ENCODE measurements at regions not wholly inside any gene's neighbourhood (a gene's known extent, or its start where the extent isn't known, plus 50 kb on each side); places are given as distances from the start of the nearest gene placed in this dataset.

GRCh38 chr5:85929713-85930112 lies 688.0 kb upstream of the COX7C start:
- TF ChIP-seq EP300 (IDR thresholded peaks at IDR 0.05; ENCODE audit: low read depth) (no peak), POLR2A (IDR thresholded peaks at IDR 0.05) (no peak), POLR2AphosphoS5 (IDR thresholded peaks at IDR 0.05) (no peak), CTCF (IDR thresholded peaks at IDR 0.05) (no peak)
- WGBS, 2 donors (ENCODE audit: low coverage in 1 of 2), result 79 to 89% methylated on average over 2 of the region's 2 CpGs
- intact Hi-C loops (cut with DNase I; ENCODE audit: low total_unique reads) (no loop called here), in situ Hi-C loops (cut with MboI; ENCODE audit: low pct_ligation_motif_present in 1 of 4, low pct_unique_long_range_greater_than_20kb in 1 of 4, low sequenced_read_pairs in 3 of 4) (no loop called here)
- DNase-seq, result no peak
- Histone ChIP-seq H3K9me3 (no peaks in the 10 kb centered on the region), H3K27ac (no peak overlapping the region), H3K4me3 (no peak overlapping the region), H3K36me3 (no peaks in the 10 kb centered on the region), H3K4me1 (no peaks in the 10 kb centered on the region), H3K27me3 (no peaks in the 10 kb centered on the region)

GRCh38 chr5:85931220-85931619 lies 686.5 kb upstream of the COX7C start:
- Histone ChIP-seq H3K4me1 (no peaks in the 10 kb centered on the region), H3K27me3 (no peaks in the 10 kb centered on the region), H3K9me3 (no peaks in the 10 kb centered on the region), H3K36me3 (no peaks in the 10 kb centered on the region), H3K4me3 (no peak overlapping the region), H3K27ac (no peak overlapping the region)
- in situ Hi-C loops (cut with MboI; ENCODE audit: low pct_ligation_motif_present in 1 of 4, low pct_unique_long_range_greater_than_20kb in 1 of 4, low sequenced_read_pairs in 3 of 4) (no loop called here), intact Hi-C loops (cut with DNase I; ENCODE audit: low total_unique reads) (no loop called here)
- no peak for TF ChIP-seq POLR2A (IDR thresholded peaks at IDR 0.05)
- 64 to 77% methylated on average over 3 of the region's 3 CpGs for WGBS, 2 donors (ENCODE audit: low coverage in 1 of 2)
- DNase-seq, result no peak

- Histone ChIP-seq H3K4me3 (no peak overlapping the region), H3K9me3 (no peaks in the 10 kb centered on the region), H3K36me3 (no peaks in the 10 kb centered on the region), H3K27me3 (no peaks in the 10 kb centered on the region), H3K4me1 (no peaks in the 10 kb centered on the region), H3K27ac (no peak overlapping the region)
- DNase-seq, result no peak
- in situ Hi-C loops (cut with MboI; ENCODE audit: low pct_ligation_motif_present in 1 of 4, low pct_unique_long_range_greater_than_20kb in 1 of 4, low sequenced_read_pairs in 3 of 4) (no loop called here), intact Hi-C loops (cut with DNase I; ENCODE audit: low total_unique reads) (no loop called here)
- 17 to 82% methylated on average over 1 to 3 of the region's 3 CpGs for WGBS, 2 donors (ENCODE audit: low coverage in 1 of 2)
- TF ChIP-seq EP300 (IDR thresholded peaks at IDR 0.05; ENCODE audit: low read depth) (no peak), POLR2A (IDR thresholded peaks at IDR 0.05) (no peak), POLR2AphosphoS5 (IDR thresholded peaks at IDR 0.05) (no peak), CTCF (IDR thresholded peaks at IDR 0.05) (no peak)
Observed at GRCh38 chr5:85938201-85938600, 679.5 kb upstream of the COX7C start.

GRCh38 chr5:85951707-85952210 lies 666.0 kb upstream of the COX7C start:
- 52 to 84% methylated on average over 2 to 3 of the region's 3 CpGs for WGBS, 2 donors (ENCODE audit: low coverage in 1 of 2)
- no peaks in the 10 kb centered on the region for H3K27me3 ChIP-seq
- no peaks in the 10 kb centered on the region for H3K36me3 ChIP-seq
- no peak overlapping the region for H3K4me3 ChIP-seq
- TF ChIP-seq POLR2A (IDR thresholded peaks at IDR 0.05) (no peak), EP300 (IDR thresholded peaks at IDR 0.05; ENCODE audit: low read depth) (no peak), POLR2AphosphoS5 (IDR thresholded peaks at IDR 0.05) (no peak), CTCF (IDR thresholded peaks at IDR 0.05) (no peak)
- no peak overlapping the region for H3K27ac ChIP-seq
- intact Hi-C loops (cut with DNase I; ENCODE audit: low total_unique reads), result no loop called here
- no peaks in the 10 kb centered on the region for H3K9me3 ChIP-seq
- in situ Hi-C loops (cut with MboI; ENCODE audit: low pct_ligation_motif_present in 1 of 4, low pct_unique_long_range_greater_than_20kb in 1 of 4, low sequenced_read_pairs in 3 of 4), result no loop called here
- no peaks in the 10 kb centered on the region for H3K4me1 ChIP-seq
- DNase-seq, result no peak

- Histone ChIP-seq H3K27me3 (no peaks in the 10 kb centered on the region), H3K4me3 (no peak overlapping the region), H3K9me3 (no peaks in the 10 kb centered on the region), H3K4me1 (no peaks in the 10 kb centered on the region), H3K36me3 (no peaks in the 10 kb centered on the region), H3K27ac (no peak overlapping the region)
- WGBS, 2 donors (ENCODE audit: low coverage in 1 of 2), result 84 to 90% methylated on average over 2 of the region's 2 CpGs
- TF ChIP-seq EP300 (IDR thresholded peaks at IDR 0.05; ENCODE audit: low read depth) (no peak), POLR2A (IDR thresholded peaks at IDR 0.05) (no peak), POLR2AphosphoS5 (IDR thresholded peaks at IDR 0.05) (no peak), CTCF (IDR thresholded peaks at IDR 0.05) (no peak)
- DNase-seq, result no peak
- intact Hi-C loops (cut with DNase I; ENCODE audit: low total_unique reads), result no loop called here
- in situ Hi-C loops (cut with MboI; ENCODE audit: low pct_ligation_motif_present in 1 of 4, low pct_unique_long_range_greater_than_20kb in 1 of 4, low sequenced_read_pairs in 3 of 4), result no loop called here
Observed at GRCh38 chr5:85952680-85953079, 665.1 kb upstream of the COX7C start.

Measured in transverse colon (tissue), 4 donors.